Caco-2 (cell line): ENCODE measurements at regions not wholly inside any gene's neighbourhood (a gene's known extent, or its start where the extent isn't known, plus 50 kb on each side); places are given as distances from the start of the nearest gene placed in this dataset.
"Not testable (repeated sequence)": the region's sequence is repeated elsewhere in the genome, so short reads cannot be mapped to it uniquely, and the experiment has no call there.

ENCODE experiments used
- BruUV-seq: library from RNA; stranded (reverse); fragments of 400-500 nt; replicated peaks from 2 replicates; lab custom pipeline; 2021; lab: Mats Ljungman, UMichigan
- CTCF ChIA-PET: fragments of 300-600 bp; sonication (Branson Sonifier 250); formaldehyde crosslinking; loops from one replicate; lab custom pipeline; 2022; ENCODE audit warnings: antibody characterized with exemption; lab: Charles Lee
- POLR2A ChIA-PET: fragments of 300-600 bp; sonication (Branson Sonifier 250); formaldehyde crosslinking; loops from one replicate; lab custom pipeline; 2022; ENCODE audit warnings: antibody characterized with exemption; lab: Charles Lee
- DNase-seq, 2 experiments: peaks; one replicate each; pipeline versions ENCODE4 v3.0.0 to v3.0.0-alpha.2; 2020 to 2022
- H3K27me3 ChIP-seq: replicated peaks from 2 replicates; pipeline ENCODE4 v1.6.0; 2011; ENCODE audit warnings: low read length; ENCODE audit not compliant: control insufficient read depth, insufficient read depth
- H3K36me3 ChIP-seq: 2 replicates; pipeline ENCODE4 v1.5.1; 2011; ENCODE audit warnings: low read length; ENCODE audit not compliant: control insufficient read depth, insufficient read depth
- H3K4me1 ChIP-seq: fragments of 250-450 bp; sonication (Bioruptor Pico); 2 replicates; pipeline ENCODE4 v1.5.1; 2020; ENCODE audit warnings: mild to moderate bottlenecking
- H3K4me3 ChIP-seq: 2 replicates; pipeline ENCODE4 v1.5.1; 2011; ENCODE audit warnings: low read depth, mild to moderate bottlenecking, control low read depth, low read length
- H3K9me3 ChIP-seq: fragments of 250-450 bp; sonication (Bioruptor Pico); 2 replicates; pipeline ENCODE4 v1.5.1; 2020; ENCODE audit warnings: mild to moderate bottlenecking, moderate library complexity
- H3K27ac Mint-ChIP-seq: one replicate; pipeline ENCODE4 v1.8.0; 2022; ENCODE audit warnings: mixed read lengths; ENCODE audit not compliant: unreplicated experiment
- H3K27me3 Mint-ChIP-seq: one replicate; pipeline ENCODE4 v1.8.0; 2022; ENCODE audit warnings: mixed read lengths; ENCODE audit not compliant: insufficient read depth, unreplicated experiment
- H3K36me3 Mint-ChIP-seq: one replicate; pipeline ENCODE4 v1.8.0; 2022; ENCODE audit warnings: mild to moderate bottlenecking, mixed read lengths; ENCODE audit not compliant: insufficient read depth, unreplicated experiment
- H3K4me1 Mint-ChIP-seq: one replicate; pipeline ENCODE4 v1.8.0; 2022; ENCODE audit warnings: low read depth, mixed read lengths; ENCODE audit not compliant: unreplicated experiment
- H3K4me3 Mint-ChIP-seq: one replicate; pipeline ENCODE4 v1.8.0; 2022; ENCODE audit warnings: mild to moderate bottlenecking, moderate library complexity, mixed read lengths; ENCODE audit not compliant: unreplicated experiment
- H3K9me3 Mint-ChIP-seq: one replicate; pipeline ENCODE4 v1.8.0; 2022; ENCODE audit warnings: mixed read lengths; ENCODE audit not compliant: unreplicated experiment
- CTCF ChIP-seq, 2 experiments: fragments of 200-600 bp in 1 of 2; IDR thresholded peaks; 1 replicate in 1 of 2; 2 replicates in 1 of 2; pipeline versions ENCODE4 v1.5.1 to v1.8.0; 2011 to 2022; ENCODE audit warnings: antibody characterized with exemption in 1 of 2, control low read depth in 1 of 2, inconsistent platforms in 1 of 2, low read depth in 1 of 2, low read length in 1 of 2, mild to moderate bottlenecking in 1 of 2, moderate library complexity in 1 of 2; ENCODE audit not compliant: insufficient read depth in 1 of 2, severe bottlenecking in 1 of 2, unreplicated experiment in 1 of 2
- intact Hi-C: fragments of 100-400 bp; cut with micrococcal nuclease; formaldehyde crosslinking; loops from one replicate; pipeline ENCODE4 v1.10.0; 2022; ENCODE audit not compliant: unreplicated experiment

GRCh38 chr2:185278761-185279160 is 459.8 kb upstream of the FSIP2 start:
- Histone ChIP-seq H3K4me1 (peaks cover 8% of the 10 kb centered on the region), H3K9me3 (no peaks in the 10 kb centered on the region), H3K27me3 (no peaks in the 10 kb centered on the region), H3K4me3 (no peak overlapping the region), H3K36me3 (no peaks in the 10 kb centered on the region)
- Mint-ChIP-seq H3K27ac (no peak overlapping the region), H3K27me3 (no peaks in the 10 kb centered on the region), H3K36me3 (no peaks in the 10 kb centered on the region), H3K4me3 (no peak overlapping the region), H3K9me3 (no peaks in the 10 kb centered on the region), H3K4me1 (peaks cover 9% of the 10 kb centered on the region)
- no TSS peak for BruUV-seq
- no peak for TF ChIP-seq CTCF (IDR thresholded peaks at IDR 0.05; ENCODE audit: insufficient read depth in 1 of 2, low read depth in 1 of 2, low read length in 1 of 2, severe bottlenecking in 1 of 2, unreplicated experiment in 1 of 2)
- no peak for DNase-seq
- POLR2A ChIA-PET = no interaction called here
- CTCF ChIA-PET = no interaction called here
- intact Hi-C loops = no loop called here

GRCh38 chr2:185279999-185280398 is 458.6 kb upstream of the FSIP2 start:
- H3K36me3 ChIP-seq = no peaks in the 10 kb centered on the region
- intact Hi-C loops = loop anchor here (1.0 kb wide), 2 partner anchors 72 to 669 kb away; no protein-coding TSS in a partner anchor

GRCh38 chr2:185284696-185285095 is 453.9 kb upstream of the FSIP2 start:
- Histone ChIP-seq H3K9me3 (no peaks in the 10 kb centered on the region), H3K27me3 (no peaks in the 10 kb centered on the region), H3K4me3 (no peak overlapping the region), H3K4me1 (peaks cover 4% of the 10 kb centered on the region; the same call in 1 of the 2 replicates), H3K36me3 (no peaks in the 10 kb centered on the region)
- Mint-ChIP-seq H3K36me3 (no peaks in the 10 kb centered on the region), H3K4me1 (no peaks in the 10 kb centered on the region), H3K4me3 (no peak overlapping the region), H3K27me3 (no peaks in the 10 kb centered on the region), H3K9me3 (no peaks in the 10 kb centered on the region), H3K27ac (no peak overlapping the region)
- POLR2A ChIA-PET = no interaction called here
- CTCF ChIA-PET = no interaction called here
- BruUV-seq = no TSS peak
- intact Hi-C loops = no loop called here
- no peak for TF ChIP-seq CTCF (IDR thresholded peaks at IDR 0.05; ENCODE audit: insufficient read depth in 1 of 2, low read depth in 1 of 2, low read length in 1 of 2, severe bottlenecking in 1 of 2, unreplicated experiment in 1 of 2)
- DNase-seq = no peak

More at GRCh38 chr2:185279999-185280398, 458.6 kb upstream of the FSIP2 start:
- Mint-ChIP-seq H3K36me3 (no peaks in the 10 kb centered on the region), H3K4me1 (peaks cover 4% of the 10 kb centered on the region), H3K4me3 (no peak overlapping the region), H3K27me3 (no peaks in the 10 kb centered on the region), H3K9me3 (no peaks in the 10 kb centered on the region), H3K27ac (no peak overlapping the region)
- Histone ChIP-seq H3K4me1 (peaks cover 12% of the 10 kb centered on the region), H3K4me3 (no peak overlapping the region), H3K9me3 (no peaks in the 10 kb centered on the region), H3K27me3 (no peaks in the 10 kb centered on the region)
- TF ChIP-seq CTCF (IDR thresholded peaks at IDR 0.05; ENCODE audit: insufficient read depth in 1 of 2, low read depth in 1 of 2, low read length in 1 of 2, severe bottlenecking in 1 of 2, unreplicated experiment in 1 of 2) = peak; percentile 45 to 51
- no peak for DNase-seq
- POLR2A ChIA-PET = no interaction called here
- CTCF ChIA-PET = no interaction called here
- no TSS peak for BruUV-seq

- H3K36me3 ChIP-seq, H3K4me3 ChIP-seq, H3K4me3 Mint-ChIP-seq, H3K9me3 ChIP-seq, BruUV-seq, POLR2A ChIA-PET, H3K27ac Mint-ChIP-seq, H3K27me3 Mint-ChIP-seq, H3K27me3 ChIP-seq, H3K4me1 Mint-ChIP-seq, H3K4me1 ChIP-seq, H3K36me3 Mint-ChIP-seq: not testable (repeated sequence)
- intact Hi-C loops = loop anchor here (2.0 to 10.0 kb wide), 2 partner anchors 187 to 235 kb away; no protein-coding TSS in a partner anchor
- CTCF ChIA-PET = interaction anchor here (0.7 kb wide), 1 partner anchor 34 kb away, joined by 3 read pairs; no protein-coding TSS in a partner anchor
- peak; percentile 40 to 57 for DNase-seq
- H3K9me3 Mint-ChIP-seq = peaks cover 28% of the 10 kb centered on the region
Observed at GRCh38 chr2:185290012-185290411, 448.6 kb upstream of the FSIP2 start.
